Suppressor macrophage (primary cell): ENCODE measurements at regions not wholly inside any gene's neighbourhood (a gene's known extent, or its start where the extent isn't known, plus 50 kb on each side); places are given as distances from the start of the nearest gene placed in this dataset.
"Not testable (repeated sequence)": the region's sequence is repeated elsewhere in the genome, so short reads cannot be mapped to it uniquely, and the experiment has no call there.

Experiments used
- DNase-seq, 4 experiments: peaks; one replicate each; pipeline ENCODE4 v3.0.0-alpha.2; 2020 to 2022

DNA sequence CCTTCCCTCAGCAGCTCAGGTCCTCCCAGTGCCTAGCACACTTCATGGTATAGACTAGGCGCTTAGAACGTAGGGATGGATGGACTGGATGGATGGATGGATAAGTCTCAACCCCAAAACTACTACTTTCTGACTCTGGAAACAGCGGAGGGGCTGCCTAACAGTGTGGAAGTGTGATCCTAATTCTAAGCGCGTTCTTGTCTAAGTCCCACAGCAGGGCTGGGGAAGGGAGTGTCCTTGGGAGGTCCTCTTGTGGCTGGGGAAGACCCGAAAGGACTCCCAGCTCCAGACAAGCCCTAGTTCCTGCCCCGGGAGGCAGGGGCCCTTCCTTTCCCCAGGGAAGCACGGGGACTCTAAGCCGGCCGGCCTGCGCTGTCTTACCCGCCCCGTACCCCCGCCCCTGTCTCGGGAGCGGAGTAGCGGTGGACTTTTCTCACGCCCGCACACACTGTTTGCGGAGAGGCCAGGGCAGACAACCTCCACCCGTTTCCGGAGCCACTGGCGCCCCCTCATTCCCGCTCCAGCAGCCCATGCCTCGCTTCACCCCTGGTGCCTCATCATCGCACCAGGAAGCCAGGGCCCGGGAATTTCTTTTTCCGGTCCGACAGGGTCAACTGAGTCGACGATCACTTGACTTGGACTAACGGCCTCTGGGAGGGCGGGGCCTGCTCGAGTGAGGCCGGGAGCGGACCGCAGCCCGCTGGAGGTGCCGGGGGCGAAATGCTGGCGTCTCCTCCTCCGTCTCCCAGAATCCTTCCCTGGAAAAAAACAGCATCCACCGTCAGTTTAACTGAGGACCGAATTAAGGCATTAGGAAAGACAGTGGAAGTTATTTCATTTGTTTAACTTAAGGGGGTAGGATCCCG lies 133.3 kb downstream of the TBC1D2B start:
- DNase-seq = peak; percentile 84 to 90 (median 88)

GRCh38 chr15:77942611-77943211 lies 134.8 kb downstream of the TBC1D2B start:
- no peak for DNase-seq

DNA sequence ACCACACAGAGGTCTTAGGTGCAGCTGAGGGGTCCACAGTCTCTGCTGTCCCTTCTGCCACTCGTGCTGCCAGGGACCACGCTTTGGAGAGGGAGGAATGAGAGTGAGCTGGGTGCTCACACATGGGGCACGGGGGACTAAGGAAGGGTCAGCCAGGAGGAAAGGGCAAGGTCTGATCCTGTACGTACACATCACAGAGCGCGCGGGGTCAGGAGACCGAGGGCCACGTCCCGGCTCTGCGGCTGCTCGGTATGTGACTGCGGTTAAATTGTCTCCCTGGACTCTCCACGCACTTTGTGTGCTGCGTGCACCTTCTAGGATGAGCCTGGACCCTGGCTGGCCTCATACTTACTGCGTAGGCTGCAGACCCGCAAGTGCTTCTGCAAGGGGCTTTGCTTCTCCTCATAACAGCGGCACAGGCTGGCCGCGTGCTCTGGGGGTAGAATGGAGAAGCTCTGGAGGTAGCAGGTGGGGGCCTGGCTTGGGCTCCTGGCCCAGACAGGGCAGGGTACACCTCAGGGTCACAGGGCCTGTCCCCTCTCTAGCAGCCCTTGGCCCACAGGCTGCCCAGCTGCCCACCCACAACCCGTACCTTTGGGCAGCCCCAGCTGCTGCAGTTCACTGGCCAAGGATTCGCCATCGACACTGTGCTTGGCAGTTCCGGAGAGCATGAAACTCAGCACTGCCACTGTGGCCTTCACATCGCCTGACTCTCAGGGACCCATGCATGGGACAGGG lies 136.3 kb downstream of the TBC1D2B start:
- not testable (repeated sequence) for DNase-seq

DNA sequence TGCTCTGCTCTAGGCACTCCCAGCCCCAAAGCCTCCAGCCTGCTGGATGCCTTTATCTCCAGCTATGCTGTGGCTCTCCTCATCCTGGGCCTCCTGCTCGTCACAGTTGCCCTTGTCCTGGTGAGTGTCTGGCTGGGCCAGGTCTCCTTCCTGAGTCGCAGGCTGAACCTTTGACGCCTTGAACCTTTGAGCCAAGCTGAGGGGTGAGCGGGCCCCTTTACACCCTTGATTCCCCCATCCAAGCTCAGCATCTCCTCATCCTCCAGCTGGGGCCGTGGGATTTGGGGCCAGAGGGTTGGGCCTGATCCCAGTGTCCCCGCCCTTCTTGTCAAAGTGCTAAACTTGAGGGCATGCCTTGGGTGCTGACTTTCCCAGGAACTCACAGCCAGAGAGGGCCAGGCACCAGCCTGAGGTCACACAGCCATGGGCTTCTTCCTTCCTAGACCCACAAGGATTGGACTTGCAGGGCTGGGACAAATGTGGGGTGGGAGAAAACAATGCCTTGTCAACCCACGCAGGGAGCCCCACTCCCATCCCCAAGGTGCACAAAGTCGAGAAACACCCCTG lies 137.0 kb downstream of the TBC1D2B start:
- no peak for DNase-seq

- DNase-seq = no peak
These were observed 137.7 kb downstream of the TBC1D2B start for GRCh38 chr15:77939851-77940250.

GRCh38 chr15:77939026-77939425 lies 138.5 kb downstream of the TBC1D2B start:
- not testable (repeated sequence) for DNase-seq

DNA sequence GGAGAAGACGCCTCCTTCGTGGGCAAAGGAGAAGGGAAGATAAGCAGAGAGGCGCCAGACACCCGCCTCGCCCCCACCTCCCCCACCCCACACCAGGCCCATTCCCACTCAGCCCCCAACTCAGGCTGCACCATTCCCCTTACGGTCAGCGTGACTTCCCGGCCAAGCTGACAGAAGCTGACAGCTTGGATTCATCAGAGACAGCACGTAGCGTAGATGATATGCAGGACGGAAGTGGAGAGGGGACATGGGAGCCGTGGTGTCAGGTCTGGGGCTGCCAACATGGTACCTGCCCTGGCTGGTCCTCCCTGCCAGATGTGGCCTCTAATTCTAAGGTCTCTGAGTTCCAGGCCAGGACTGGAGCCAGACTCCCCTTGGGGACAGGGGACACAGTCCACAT lies 139.0 kb downstream of the TBC1D2B start:
- not testable (repeated sequence) for DNase-seq

DNA sequence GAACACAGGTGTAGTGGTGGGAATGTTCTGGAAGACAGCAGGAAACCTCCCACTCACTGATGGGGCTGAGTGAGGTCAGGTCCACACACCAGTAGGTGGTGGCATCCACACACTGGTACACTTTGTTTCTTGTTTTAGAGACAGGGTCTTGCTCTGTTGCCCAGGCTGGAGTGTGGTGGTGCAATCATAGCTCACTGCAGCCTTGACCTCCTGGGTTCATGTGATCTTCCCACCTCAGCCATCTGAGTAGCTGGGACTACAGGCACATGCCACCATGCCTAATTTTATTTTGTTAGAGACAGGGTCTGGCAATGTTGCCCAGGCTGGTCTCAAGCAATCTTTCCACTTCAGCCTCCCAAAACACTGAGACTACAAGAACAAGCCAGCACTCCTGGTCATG lies 140.9 kb downstream of the TBC1D2B start:
- DNase-seq = not testable (repeated sequence)

GRCh38 chr15:77934516-77934915 lies 143.0 kb downstream of the TBC1D2B start:
- not testable (repeated sequence) for DNase-seq

DNA sequence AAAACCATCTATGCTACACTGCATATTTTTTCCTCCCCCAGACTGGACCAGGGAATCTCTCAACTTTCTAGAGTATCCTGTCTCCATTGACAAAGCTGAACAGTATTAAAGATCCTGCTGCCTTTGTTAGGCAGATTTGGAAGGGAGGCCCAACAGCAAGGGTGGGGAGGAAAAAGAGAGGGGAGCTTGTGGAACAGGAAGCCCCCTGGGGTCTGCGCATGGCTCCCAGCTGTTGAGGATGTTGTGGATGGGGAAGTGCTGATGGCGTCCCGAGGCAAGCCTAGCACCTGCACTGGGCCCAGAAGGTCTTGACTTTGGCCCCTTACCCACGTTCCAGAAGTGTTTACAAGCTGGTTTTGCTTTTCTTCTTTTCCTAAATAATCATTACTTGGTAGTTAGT lies 146.6 kb downstream of the TBC1D2B start:
- DNase-seq = not testable (repeated sequence)

- peak in 2 of 4 experiments; percentile 30 to 32 for DNase-seq
These were observed 147.0 kb downstream of the TBC1D2B start for GRCh38 chr15:77930490-77930889.

- DNase-seq = not testable (repeated sequence)
These were observed 150.7 kb downstream of the TBC1D2B start for GRCh38 chr15:77926789-77927188.

DNA sequence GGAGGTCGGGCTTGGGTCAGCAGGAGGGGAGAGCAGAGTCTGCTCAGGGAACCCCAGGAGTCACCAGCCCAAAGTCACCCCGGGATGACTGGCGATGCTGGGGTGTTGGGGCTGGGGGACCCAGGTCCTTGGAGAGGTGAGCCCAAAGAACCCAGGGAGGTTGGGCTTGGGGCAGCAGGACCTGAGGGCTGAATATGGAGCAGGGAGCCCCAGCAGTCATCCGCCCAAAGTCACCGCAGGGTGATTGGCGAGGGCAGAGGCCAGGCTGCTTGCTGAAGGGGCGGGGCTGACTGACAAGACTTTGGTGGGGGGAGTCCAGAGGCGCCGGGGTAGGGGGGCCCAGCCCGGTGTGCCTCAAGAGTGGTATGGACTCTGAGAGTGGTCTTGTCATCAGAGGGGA lies 151.2 kb downstream of the TBC1D2B start:
- DNase-seq = not testable (repeated sequence)

GRCh38 chr15:77925101-77925500 lies 152.4 kb downstream of the TBC1D2B start:
- DNase-seq = not testable (repeated sequence)

DNA sequence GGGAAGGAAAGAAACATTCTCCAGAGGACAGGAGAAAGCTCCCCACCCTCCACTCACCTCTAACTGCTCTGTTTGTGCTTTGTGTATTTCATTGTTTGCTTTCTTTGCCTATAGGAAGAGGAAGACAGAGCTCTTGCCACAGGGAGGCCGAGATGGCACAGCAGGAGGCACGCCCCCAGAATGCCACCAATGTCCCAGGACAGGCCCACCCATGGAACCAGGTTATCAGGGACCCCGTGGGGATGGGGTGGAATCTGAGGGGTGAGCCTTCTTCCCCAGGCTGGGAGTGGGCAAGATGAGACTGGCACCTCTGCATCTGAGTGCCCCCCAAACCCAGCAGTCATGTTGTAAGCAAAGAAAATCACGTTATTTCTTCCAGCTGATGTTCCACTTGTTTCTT lies 155.8 kb downstream of the TBC1D2B start:
- DNase-seq = no peak

- not testable (repeated sequence) for DNase-seq
These were observed 160.4 kb downstream of the TBC1D2B start for GRCh38 chr15:77916966-77917635.

- DNase-seq = not testable (repeated sequence)
These were observed 161.6 kb downstream of the TBC1D2B start for GRCh38 chr15:77915961-77916330.

- no peak for DNase-seq
These were observed 162.1 kb downstream of the TBC1D2B start for GRCh38 chr15:77915261-77915960.

DNA sequence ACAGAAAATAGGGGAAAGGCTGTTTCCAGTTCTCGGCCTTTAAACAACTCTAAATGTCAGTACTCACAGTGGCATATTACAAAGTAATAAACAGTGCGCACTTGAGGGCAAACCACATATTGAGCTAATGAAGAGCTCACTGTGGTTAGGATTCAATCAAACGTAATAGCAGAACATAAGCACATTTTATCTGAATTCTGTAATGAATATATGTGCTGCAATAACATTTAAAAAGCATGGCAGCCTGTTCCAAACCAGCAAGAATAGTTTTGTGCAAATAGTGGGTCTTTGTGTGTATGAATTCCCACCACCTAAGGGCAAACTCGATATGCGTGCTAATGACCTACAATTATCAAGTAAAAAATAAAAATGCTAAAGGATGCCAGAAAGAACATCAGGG lies 163.0 kb downstream of the TBC1D2B start:
- not testable (repeated sequence) for DNase-seq

- DNase-seq = peak; percentile 81 to 88 (median 84)
These were observed 167.2 kb downstream of the TBC1D2B start for GRCh38 chr15:77910030-77910911.
